Upper lobe of right lung (tissue), 1 donor: ENCODE measurements at regions not wholly inside any gene's neighbourhood (a gene's known extent, or its start where the extent isn't known, plus 50 kb on each side); places are given as distances from the start of the nearest gene placed in this dataset.
"Not testable (repeated sequence)": the region's sequence is repeated elsewhere in the genome, so short reads cannot be mapped to it uniquely, and the experiment has no call there.

Experiments
- ATAC-seq: fragments of 200-7000 bp; cut with Tn5 transposase; one replicate; pipeline ENCODE4 v1.9.1; 2020; ENCODE audit warnings: mild to moderate bottlenecking, moderate library complexity
- DNase-seq: peaks from one replicate; pipeline ENCODE4 v3.0.0-alpha.2; 2020
- H3K27ac ChIP-seq: fragments of 200-600 bp; one replicate; pipeline ENCODE4 v1.8.0; 2022
- H3K27me3 ChIP-seq: fragments of 200-600 bp; one replicate; pipeline ENCODE4 v1.8.0; 2022; ENCODE audit warnings: mild to moderate bottlenecking
- H3K36me3 ChIP-seq: fragments of 200-600 bp; one replicate; pipeline ENCODE4 v1.8.0; 2022
- H3K4me1 ChIP-seq: fragments of 200-600 bp; one replicate; pipeline ENCODE4 v1.8.0; 2022
- H3K4me3 ChIP-seq: fragments of 200-600 bp; one replicate; pipeline ENCODE4 v1.8.0; 2022; ENCODE audit warnings: mild to moderate bottlenecking
- H3K9me3 ChIP-seq: fragments of 200-600 bp; one replicate; pipeline ENCODE4 v1.8.0; 2022
- intact Hi-C: fragments of 100-400 bp; cut with DNase I; formaldehyde crosslinking; loops from one replicate; pipeline ENCODE4 v1.11.0; 2022
- TF ChIP-seq, protein P1 (sequence below): fragments of 200-600 bp; IDR thresholded peaks from one replicate; pipeline ENCODE4 v1.8.0; 2022; ENCODE audit warnings: antibody characterized with exemption
- donor health status: DM: no; HTN: yes; CAD: no; lungs with severe emphysema.

GRCh38 chr1:184832517-184832916 lies 77.9 kb upstream of the EDEM3 start:
- intact Hi-C loops = no loop called here
- no peak overlapping the region for H3K27ac ChIP-seq
- H3K4me1 ChIP-seq = no peaks in the 10 kb centered on the region
- no peak overlapping the region for H3K4me3 ChIP-seq
- no peaks in the 10 kb centered on the region for H3K9me3 ChIP-seq
- no peak for DNase-seq
- no peak for ATAC-seq
- no peaks in the 10 kb centered on the region for H3K27me3 ChIP-seq
- H3K36me3 ChIP-seq = no peaks in the 10 kb centered on the region
- TF ChIP-seq, protein P1, sequence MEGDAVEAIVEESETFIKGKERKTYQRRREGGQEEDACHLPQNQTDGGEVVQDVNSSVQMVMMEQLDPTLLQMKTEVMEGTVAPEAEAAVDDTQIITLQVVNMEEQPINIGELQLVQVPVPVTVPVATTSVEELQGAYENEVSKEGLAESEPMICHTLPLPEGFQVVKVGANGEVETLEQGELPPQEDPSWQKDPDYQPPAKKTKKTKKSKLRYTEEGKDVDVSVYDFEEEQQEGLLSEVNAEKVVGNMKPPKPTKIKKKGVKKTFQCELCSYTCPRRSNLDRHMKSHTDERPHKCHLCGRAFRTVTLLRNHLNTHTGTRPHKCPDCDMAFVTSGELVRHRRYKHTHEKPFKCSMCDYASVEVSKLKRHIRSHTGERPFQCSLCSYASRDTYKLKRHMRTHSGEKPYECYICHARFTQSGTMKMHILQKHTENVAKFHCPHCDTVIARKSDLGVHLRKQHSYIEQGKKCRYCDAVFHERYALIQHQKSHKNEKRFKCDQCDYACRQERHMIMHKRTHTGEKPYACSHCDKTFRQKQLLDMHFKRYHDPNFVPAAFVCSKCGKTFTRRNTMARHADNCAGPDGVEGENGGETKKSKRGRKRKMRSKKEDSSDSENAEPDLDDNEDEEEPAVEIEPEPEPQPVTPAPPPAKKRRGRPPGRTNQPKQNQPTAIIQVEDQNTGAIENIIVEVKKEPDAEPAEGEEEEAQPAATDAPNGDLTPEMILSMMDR = no peak

- H3K9me3 ChIP-seq, H3K4me3 ChIP-seq, H3K36me3 ChIP-seq, intact Hi-C loops, H3K27me3 ChIP-seq, ATAC-seq, DNase-seq, H3K4me1 ChIP-seq, H3K27ac ChIP-seq: not testable (repeated sequence)
These were observed 74.8 kb upstream of the EDEM3 start for GRCh38 chr1:184829496-184829895.

DNA sequence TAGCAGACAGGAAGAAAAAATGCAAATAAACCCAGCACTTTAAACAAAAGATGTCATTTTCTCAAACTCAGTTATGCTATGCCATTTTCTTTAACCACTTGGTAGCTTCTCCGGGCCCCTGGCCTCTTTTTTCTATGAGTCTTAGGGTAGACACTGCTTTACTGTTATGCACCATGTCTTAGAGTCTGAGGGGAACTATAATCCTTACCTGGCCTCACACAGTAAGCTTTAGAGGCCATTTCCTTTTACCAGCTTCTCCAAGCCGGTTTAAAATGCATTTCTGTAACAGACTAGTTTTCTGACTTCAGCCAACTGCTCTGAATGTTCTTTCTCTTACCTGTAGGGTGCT lies 73.7 kb upstream of the EDEM3 start:
- H3K4me1 ChIP-seq = peaks cover 10% of the 10 kb centered on the region
- no peak overlapping the region for H3K4me3 ChIP-seq
- no peaks in the 10 kb centered on the region for H3K36me3 ChIP-seq
- intact Hi-C loops = no loop called here
- no peaks in the 10 kb centered on the region for H3K27me3 ChIP-seq
- no peak overlapping the region for H3K27ac ChIP-seq
- DNase-seq (no peak), ATAC-seq (no peak)
- no peaks in the 10 kb centered on the region for H3K9me3 ChIP-seq
- TF ChIP-seq, protein P1 = no peak

- no peaks in the 10 kb centered on the region for H3K27me3 ChIP-seq
These were observed 73.1 kb upstream of the EDEM3 start for GRCh38 chr1:184827600-184828368.

GRCh38 chr1:184826001-184826400 lies 71.3 kb upstream of the EDEM3 start:
- Histone ChIP-seq H3K27me3 (no peaks in the 10 kb centered on the region), H3K4me3 (no peak overlapping the region), H3K9me3 (no peaks in the 10 kb centered on the region), H3K27ac (no peak overlapping the region), H3K4me1 (peaks cover 10% of the 10 kb centered on the region), H3K36me3 (peaks cover 12% of the 10 kb centered on the region)
- TF ChIP-seq, protein P1 = no peak
- intact Hi-C loops = no loop called here
- ATAC-seq (no peak), DNase-seq (no peak)

More at GRCh38 chr1:184827600-184828368, 73.1 kb upstream of the EDEM3 start:
- TF ChIP-seq, protein P1 = no peak
- H3K4me1 ChIP-seq = peaks cover 10% of the 10 kb centered on the region
- no peaks in the 10 kb centered on the region for H3K9me3 ChIP-seq
- H3K4me3 ChIP-seq = no peak overlapping the region
- intact Hi-C loops = no loop called here
- ATAC-seq = peak; percentile 34
- DNase-seq = no peak
- H3K27ac ChIP-seq = no peak overlapping the region
- peaks cover 2% of the 10 kb centered on the region for H3K36me3 ChIP-seq

GRCh38 chr1:184825571-184825970 lies 70.9 kb upstream of the EDEM3 start:
- Histone ChIP-seq H3K27me3 (no peaks in the 10 kb centered on the region), H3K36me3 (peaks cover 12% of the 10 kb centered on the region), H3K4me3 (no peak overlapping the region), H3K4me1 (peaks cover 10% of the 10 kb centered on the region), H3K9me3 (no peaks in the 10 kb centered on the region), H3K27ac (no peak overlapping the region)
- ATAC-seq (peak; percentile 79), DNase-seq (no peak)
- TF ChIP-seq, protein P1 = no peak
- intact Hi-C loops = no loop called here
